SU-DHL-6 (cell line): ENCODE measurements at regions not wholly inside any gene's neighbourhood (a gene's known extent, or its start where the extent isn't known, plus 50 kb on each side); places are given as distances from the start of the nearest gene placed in this dataset.

Experiments
- CTCF ChIP-seq: fragments of 200-600 bp; sonication (generic); IDR thresholded peaks from one replicate; pipeline ENCODE4 v1.5.1; 2017; ENCODE audit warnings: antibody characterized with exemption, mild to moderate bottlenecking, low read length, moderate library complexity; ENCODE audit not compliant: insufficient read depth, poor library complexity, severe bottlenecking
- EZH2phosphoT487 ChIP-seq: fragments of 200-600 bp; sonication (generic), shearing (Covaris generic); conservative IDR thresholded peaks from 2 replicates; pipeline ENCODE4 v1.6.1; 2018; ENCODE audit warnings: mild to moderate bottlenecking, antibody characterized with exemption, low read length, moderate library complexity, mixed read lengths

- TF ChIP-seq CTCF (no peak), EZH2phosphoT487 (no peak)
These were observed 63.2 kb upstream of the ZNF354A start for GRCh38 chr5:178793696-178794095.
